ENCODE measurements at regions not wholly inside any gene's neighbourhood (a gene's known extent, or its start where the extent isn't known, plus 50 kb on each side); places are given as distances from the start of the nearest gene placed in this dataset.

GRCh38 chr22:22036588-22036987 lies 54.0 kb upstream of the TOP3B start:
- no peak for DNase-seq

DNA sequence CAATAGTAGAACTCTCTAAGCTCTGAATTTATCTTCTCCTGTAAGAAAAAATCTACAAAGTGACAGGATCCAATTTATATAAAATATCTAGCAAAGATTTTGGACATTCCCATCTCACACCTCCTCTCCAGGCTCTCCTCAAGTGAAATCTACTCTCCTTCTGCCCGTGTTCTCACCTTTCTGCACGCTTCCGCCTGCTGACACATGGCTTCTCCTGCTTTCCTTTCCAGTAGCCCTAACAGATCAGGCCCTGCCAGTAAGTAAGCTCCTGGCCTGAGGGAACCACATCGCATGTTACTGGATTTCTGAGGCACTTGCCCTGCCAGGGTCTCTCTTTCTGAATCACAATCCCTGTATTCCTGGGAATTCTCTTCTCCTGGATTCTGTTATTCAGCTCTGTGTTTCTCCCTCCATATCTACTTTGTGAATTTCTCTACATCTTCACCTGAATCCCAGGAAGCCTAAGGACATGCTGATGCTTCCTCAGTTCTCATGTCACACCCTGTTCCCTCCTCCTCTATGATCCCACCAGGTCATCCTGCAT lies 53.3 kb upstream of the TOP3B start:
- no peak for DNase-seq

- DNase-seq = no peak
Observed at GRCh38 chr22:22035203-22035602, 52.6 kb upstream of the TOP3B start.

GRCh38 chr22:22034469-22035132 lies 52.0 kb upstream of the TOP3B start:
- DNase-seq = no peak

GRCh38 chr22:22033803-22034468 lies 51.3 kb upstream of the TOP3B start:
- DNase-seq = no peak

- DNase-seq = no peak
Observed at GRCh38 chr22:22032906-22033802, 50.6 kb upstream of the TOP3B start.

- DNase-seq = no peak
Observed at GRCh38 chr22:22032099-22032905, 49.7 kb upstream of the TOP3B start.

Data from central memory CD4-positive, alpha-beta T cell (primary cell).